HepG2 (cell line): ENCODE measurements at regions not wholly inside any gene's neighbourhood (a gene's known extent, or its start where the extent isn't known, plus 50 kb on each side); places are given as distances from the start of the nearest gene placed in this dataset.

Experiments
- CEBPB ChIP-seq: IDR thresholded peaks from 2 replicates; pipeline ENCODE4 v1.6.1; 2011; ENCODE audit warnings: low read depth, low read length, improper control_type of control experiment, borderline replicate concordance
- CTCF ChIP-seq: sonication (generic); formaldehyde crosslinking; IDR thresholded peaks from 2 replicates; pipeline ENCODE4 v1.5.0; 2020; ENCODE audit warnings: mild to moderate bottlenecking, missing genetic modification reagents, moderate library complexity
- HMGXB3 ChIP-seq: sonication (generic); formaldehyde crosslinking; IDR thresholded peaks from 2 replicates; pipeline ENCODE4 v1.4.0; 2020; ENCODE audit warnings: missing genetic modification reagents, borderline replicate concordance
- IRF2 ChIP-seq: IDR thresholded peaks from 2 replicates; pipeline ENCODE4 v1.6.1; 2018; ENCODE audit warnings: missing genetic modification reagents, missing compliant biosample characterization
- MAFK ChIP-seq, 2 experiments: IDR thresholded peaks in 1 of 2; conservative IDR thresholded peaks in 1 of 2; 2 replicates each; pipeline ENCODE4 v1.6.1; 2011; ENCODE audit warnings: improper control_type of control experiment in 2 of 2, low read length in 2 of 2
- MLXIP ChIP-seq: sonication (generic); formaldehyde crosslinking; IDR thresholded peaks from 2 replicates; pipeline ENCODE4 v1.9.0; 2021; ENCODE audit warnings: missing genetic modification reagents, borderline replicate concordance
- NFIC ChIP-seq: IDR thresholded peaks from 2 replicates; pipeline ENCODE4 v1.6.1; 2012; ENCODE audit warnings: mild to moderate bottlenecking, low read length, inconsistent platforms
- POLR2AphosphoS2 ChIP-seq: IDR thresholded peaks from 2 replicates; pipeline ENCODE4 v1.6.1; 2011; ENCODE audit warnings: low read depth, low read length, improper control_type of control experiment
- RNF2 ChIP-seq: fragments of 450-650 bp; conservative IDR thresholded peaks from 2 replicates; pipeline ENCODE4 v1.6.1; 2016; ENCODE audit warnings: low read depth
- RXRB ChIP-seq: IDR thresholded peaks from 2 replicates; pipeline ENCODE4 v1.6.1; 2016; ENCODE audit warnings: borderline replicate concordance, missing genetic modification reagents, missing compliant biosample characterization
- SUZ12 ChIP-seq: fragments of 150-350 bp; IDR thresholded peaks from 2 replicates; pipeline ENCODE4 v1.6.1; 2014; ENCODE audit warnings: low read depth, low read length
- ZFP82 ChIP-seq: sonication (generic); formaldehyde crosslinking; IDR thresholded peaks from 2 replicates; pipeline ENCODE4 v1.5.1; 2020; ENCODE audit warnings: mild to moderate bottlenecking, missing genetic modification reagents, borderline replicate concordance
- ZNF282 ChIP-seq: fragments of 450-650 bp; IDR thresholded peaks from 2 replicates; pipeline ENCODE4 v1.6.1; 2018; ENCODE audit not compliant: partially characterized antibody

- TF ChIP-seq CEBPB: no peak
- TF ChIP-seq RNF2: no peak
- no peak for TF ChIP-seq POLR2AphosphoS2
- TF ChIP-seq ZFP82: no peak
- TF ChIP-seq CTCF (CRISPR knock-in tag): no peak
- TF ChIP-seq MAFK (conservative IDR thresholded peaks at IDR 0.05 in 1 of 2, IDR thresholded peaks at IDR 0.05 in 1 of 2; ENCODE audit: low read length in 2 of 2): no peak
- no peak for TF ChIP-seq HMGXB3 (CRISPR knock-in tag)
- TF ChIP-seq NFIC: no peak
- no peak for TF ChIP-seq RXRB (CRISPR knock-in tag)
- TF ChIP-seq SUZ12: no peak
- TF ChIP-seq MLXIP (CRISPR knock-in tag): no peak
- no peak for TF ChIP-seq IRF2
- no peak for TF ChIP-seq ZNF282
These were observed 475.6 kb downstream of the KLF12 start for GRCh38 chr13:73658639-73659038.
